NCI-H69 (cell line): ENCODE measurements at regions not wholly inside any gene's neighbourhood (a gene's known extent, or its start where the extent isn't known, plus 50 kb on each side); places are given as distances from the start of the nearest gene placed in this dataset.
A peak's percentile ranks its signal among the peaks of the same experiment; 100 is the strongest.
"Not testable (repeated sequence)": the region's sequence is repeated elsewhere in the genome, so short reads cannot be mapped to it uniquely, and the experiment has no call there.

Source experiments
- DNase-seq: peaks from one replicate; lab custom pipeline; 2025; lab: John Stamatoyannopoulos, UW

DNA sequence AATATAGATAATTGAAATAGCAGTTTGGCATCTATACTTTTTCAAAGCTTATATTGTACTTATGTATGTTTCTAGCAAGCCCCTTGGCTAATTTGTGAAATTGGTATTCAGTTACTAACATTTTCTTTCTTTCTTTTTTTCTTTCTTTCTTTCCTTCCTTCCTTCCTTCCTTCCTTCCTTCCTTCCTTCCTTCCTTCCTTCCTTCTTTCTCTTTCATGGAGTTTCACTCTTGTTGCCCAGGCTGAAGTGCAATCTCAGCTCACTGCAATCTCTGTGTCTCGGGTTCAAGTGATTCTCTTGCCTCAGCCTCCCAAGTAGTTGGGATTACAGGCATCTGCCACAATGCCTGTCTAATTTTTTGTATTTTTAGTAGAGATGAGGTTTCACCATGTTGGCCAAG, 215.4 kb downstream of the NNT start:
- DNase-seq: not testable (repeated sequence)

DNA sequence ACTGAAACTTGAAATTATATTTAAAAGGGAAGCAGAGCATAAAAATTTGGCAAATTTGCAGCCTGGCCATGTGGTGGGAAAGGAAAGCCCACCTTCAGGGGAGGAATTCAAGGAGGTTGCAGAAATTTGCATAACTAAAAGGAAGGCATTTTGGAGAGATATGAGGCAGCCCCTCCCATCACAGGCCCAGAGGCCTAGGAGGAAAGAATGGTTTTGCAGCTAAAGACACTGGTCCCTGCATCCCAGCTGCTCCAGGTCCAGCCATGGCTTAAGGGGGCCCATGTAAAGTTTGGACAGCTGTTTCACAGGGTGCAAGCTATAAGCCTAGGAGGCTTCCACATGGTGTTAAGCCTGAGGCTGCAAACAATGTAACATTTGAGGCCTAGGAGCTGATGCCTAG, 212.5 kb downstream of the NNT start:
- DNase-seq: no peak

DNA sequence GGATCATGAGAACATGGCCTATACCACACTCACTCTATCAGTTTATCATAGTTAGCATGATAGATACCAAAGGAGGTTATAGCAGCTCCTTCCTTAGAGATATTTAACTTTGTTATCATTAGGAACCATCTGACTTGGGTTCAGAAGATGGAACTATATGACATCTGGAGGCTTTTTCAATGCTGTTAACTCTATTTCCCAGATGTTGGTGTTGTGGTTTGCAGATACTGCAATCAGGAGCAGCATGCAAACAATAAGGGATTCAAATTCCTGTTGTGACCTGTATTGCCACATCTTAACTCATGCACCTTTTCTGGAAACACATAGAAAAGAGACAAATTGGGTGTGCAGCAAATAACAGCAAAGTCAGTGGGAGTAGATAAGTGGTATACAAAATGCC, 201.7 kb downstream of the NNT start:
- no peak for DNase-seq

DNA sequence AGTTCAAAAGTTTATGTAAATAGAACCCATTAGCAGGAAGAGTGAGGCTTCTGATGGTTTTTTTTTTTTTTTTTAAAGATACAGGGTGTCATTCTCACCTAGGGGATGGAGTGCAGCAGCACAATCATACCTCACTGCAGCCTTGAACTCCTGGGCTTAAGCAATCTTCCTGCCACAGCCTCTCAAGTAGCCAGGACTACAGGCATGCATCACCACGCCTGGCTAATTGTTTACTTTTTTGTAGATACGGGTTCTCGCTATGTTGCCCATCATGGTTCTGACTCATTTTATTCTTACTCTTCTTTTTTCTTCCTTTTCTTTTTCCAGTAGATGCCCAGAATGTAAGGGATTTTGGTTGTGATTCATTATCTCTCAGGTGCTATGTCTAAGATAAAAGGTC, 201.1 kb downstream of the NNT start:
- DNase-seq: no peak

DNA sequence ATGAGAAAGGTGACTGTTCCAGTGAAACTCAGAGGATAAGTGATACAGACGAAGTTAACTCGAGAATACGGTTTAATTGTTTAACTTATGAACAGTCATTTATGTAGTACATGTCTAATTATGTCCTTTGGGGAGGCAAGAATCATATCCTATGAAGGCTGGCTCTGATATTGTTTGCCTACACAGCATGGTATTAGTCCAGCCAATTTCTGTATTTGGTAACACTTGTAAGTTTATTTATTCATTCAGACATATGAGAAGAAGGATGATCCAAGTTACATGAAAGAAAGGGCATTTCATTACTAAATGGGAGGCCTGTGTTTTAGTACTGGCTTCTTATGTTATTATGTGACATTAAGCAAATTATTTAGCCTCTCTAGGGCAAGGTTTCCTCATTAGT, 199.7 kb downstream of the NNT start:
- peak; percentile 43 for DNase-seq

DNA sequence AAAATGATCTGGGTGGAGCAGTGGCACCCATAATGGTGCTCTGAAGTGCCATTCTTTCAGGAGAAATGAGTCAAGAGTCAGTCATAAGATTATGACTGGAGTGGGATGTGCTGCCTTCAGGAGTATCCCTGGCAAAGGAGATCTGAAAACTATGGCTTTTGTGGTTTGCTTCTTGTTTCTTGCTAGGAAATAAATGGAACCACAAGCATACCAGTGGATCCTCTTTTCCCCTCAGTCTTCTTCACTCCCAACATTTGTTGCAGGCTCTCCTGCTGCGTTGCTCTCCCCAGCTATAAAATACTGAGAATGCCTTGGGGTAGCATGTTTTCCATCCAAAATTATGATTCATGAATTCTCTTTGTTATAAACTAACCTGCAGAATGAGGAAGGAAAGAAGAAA, 199.1 kb downstream of the NNT start:
- no peak for DNase-seq

DNA sequence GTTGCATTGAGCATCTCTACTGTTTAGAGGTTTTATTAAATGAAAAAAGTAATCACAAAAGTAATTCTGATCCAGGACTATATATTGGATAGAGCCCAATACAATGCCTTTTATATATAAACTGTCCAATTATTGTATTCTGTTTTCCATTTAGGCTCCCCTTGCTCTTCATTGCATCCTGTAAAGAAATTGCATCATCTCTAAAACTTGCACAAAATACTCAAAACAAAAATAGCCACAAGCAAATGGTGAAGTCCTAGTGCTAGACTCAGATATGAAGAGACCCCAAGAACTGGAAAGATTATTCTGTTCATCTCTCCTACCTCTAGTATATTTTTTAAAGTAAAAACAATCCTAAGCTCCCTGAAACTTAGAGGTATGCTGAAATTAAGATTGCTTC, 195.8 kb downstream of the NNT start:
- DNase-seq: no peak

DNA sequence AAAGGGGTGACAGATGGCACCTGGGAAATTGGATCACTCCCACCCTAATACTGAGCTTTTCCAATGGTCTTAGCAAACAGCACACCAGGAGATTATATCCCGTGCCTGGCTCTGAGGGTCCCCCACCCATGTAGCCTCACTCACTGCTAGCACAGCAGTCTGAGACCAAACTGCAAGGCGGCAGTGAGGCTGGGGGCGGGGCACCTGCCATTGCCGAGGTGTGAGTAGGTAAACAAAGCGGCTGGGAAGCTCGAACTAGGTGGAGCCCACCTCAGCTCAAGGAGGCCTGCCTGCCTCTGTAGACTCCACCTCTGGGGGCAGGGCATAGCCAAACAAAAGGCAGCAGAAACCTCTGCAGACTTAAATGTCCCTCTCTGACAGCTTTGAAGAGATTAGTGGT, 188.9 kb downstream of the NNT start:
- DNase-seq: peak; percentile 3

DNA sequence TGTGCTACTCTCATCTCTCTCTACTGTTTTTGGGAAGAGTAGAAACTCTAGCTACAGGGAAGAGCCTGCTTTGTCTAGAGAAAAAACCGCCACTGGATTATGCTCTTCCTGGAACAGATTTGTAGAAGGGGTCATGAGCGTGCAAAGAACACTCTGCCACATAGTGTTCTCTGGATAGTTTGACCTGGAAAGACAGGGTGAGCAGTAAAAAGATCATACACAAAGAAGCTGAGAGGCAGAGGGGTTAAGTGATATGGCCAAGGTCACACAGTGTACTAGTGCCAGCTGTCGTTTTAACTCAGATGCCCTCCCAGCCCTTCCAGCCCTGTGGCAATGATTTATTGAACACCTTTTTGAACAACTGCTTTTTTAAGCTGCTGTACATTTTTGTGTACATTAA, 182.2 kb downstream of the NNT start:
- DNase-seq: no peak

DNA sequence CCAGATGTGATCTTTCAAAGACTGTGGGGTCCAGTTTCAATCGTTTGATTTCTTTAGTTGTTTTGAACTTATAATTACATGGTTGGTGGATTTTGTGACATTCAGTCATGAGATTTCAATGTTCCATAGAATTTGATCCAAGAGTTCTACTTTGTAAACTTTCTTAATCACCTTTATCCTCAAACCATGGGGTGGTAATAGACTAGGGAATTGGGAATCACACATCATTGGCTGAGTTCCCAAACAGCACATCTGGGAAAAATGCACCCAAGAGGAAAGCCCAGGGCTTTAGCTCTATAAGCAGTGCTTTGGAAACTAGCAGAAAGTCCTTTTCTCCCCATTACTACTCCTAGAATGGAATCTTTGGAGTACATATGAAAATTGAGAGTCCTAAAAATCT, 177.6 kb downstream of the NNT start:
- DNase-seq: no peak

DNA sequence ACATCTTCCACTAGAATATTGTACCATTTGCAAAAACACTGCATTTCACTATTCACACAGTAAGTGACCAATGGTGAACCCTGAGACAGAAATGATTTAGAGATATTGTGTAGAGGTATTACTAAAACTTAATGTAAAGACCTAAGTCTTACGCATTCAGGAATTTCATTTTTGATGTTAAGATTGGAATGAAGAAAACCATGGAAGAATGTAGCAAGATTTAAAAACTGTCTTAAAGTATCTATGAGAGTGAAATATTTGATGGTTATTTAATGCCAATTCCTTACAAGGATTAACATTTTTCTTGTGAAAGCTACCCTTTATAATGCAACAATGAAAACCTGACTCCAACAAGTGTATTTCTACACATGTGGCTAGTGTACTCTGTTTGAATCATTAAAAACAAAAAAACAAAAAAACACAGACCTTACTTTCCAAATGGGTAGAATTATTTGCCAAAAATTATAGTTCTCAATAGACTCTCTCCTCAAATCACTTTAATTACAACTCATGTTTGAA, 172.0 kb downstream of the NNT start:
- DNase-seq: no peak

DNA sequence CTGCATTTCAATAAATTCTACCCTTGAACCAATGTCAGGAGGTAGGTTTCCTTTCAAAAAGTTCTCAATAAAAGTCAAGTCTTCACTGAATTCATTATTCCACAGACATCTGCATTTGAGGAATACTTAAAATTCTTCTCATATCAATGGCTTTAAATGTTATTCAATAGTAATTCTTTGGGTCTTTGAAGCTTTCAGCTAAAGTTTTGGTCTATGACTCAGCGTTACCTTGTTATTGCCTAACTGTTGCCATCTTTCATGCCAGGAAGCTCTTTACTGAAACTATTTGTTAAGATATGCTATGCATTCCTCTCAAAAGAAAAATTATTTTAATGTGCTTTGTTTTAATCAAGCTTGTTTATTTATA, 170.5 kb downstream of the NNT start:
- DNase-seq: no peak

DNA sequence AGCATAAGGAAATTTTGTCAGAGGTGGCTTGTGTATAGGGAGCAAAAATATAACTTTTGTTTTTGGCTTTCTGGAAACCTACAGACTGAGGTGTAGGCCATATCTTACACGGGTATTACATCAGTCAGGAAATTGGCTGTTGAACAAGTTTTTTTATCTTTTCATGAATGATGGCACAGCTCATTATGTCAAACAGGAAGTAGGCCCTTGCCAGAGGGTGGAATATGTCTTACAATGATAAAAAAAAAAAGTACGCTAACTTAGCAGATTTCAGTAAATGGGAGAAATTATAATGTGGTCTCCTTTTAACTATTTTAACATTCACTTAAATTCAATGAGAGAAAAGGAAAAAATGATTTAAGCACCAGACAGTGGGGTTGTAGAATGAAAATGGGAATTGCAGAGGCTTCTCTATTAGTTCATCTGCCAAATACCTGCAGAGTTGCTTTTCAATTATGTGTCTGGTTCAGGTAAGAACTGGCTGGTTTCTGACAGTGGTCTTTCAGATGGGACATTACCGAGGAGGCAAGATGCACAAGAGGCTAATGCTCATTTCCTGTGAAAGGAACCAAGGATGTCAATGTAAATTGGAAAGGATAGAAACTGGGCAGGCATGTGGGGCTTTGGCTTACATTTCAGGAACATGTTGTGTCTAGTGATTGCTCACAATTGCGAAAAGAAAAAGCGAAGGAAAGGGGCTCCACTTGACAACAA, 169.9 kb downstream of the NNT start:
- peak; percentile 17 for DNase-seq

DNA sequence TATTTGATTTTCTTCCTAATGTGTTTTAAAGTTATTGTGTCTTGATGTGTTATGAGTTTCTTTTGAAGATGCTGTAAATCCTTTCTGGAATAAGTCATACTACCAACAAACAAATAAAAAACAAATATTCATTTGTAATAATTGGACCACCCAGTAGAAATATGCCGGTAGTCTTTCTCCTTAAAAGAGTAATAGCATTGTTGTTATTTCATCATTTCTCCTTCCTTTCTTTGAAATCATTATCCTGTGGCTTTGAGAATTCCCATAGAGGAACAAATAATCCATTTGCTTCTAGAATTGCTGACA, 169.4 kb downstream of the NNT start:
- DNase-seq: no peak

DNA sequence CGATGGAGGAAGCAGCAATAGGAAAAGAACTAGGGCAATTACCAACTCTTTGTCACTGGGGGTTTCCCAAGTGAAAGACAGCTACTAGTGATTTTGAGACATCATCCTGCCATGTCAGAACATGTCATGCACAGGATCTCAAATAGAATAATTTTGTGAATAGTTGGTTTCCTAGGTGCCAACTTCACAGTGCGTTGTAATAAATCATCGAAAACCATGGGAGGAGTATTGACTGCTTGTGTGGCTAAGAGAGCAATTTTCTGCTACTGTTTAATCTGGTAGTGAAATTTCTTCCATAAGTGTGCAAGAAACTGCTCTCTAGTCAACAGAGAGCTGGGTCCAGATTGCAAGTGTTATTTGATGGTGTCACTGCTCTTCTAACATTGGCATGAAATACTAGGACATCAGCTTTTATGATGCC, 168.6 kb downstream of the NNT start:
- DNase-seq: no peak

DNA sequence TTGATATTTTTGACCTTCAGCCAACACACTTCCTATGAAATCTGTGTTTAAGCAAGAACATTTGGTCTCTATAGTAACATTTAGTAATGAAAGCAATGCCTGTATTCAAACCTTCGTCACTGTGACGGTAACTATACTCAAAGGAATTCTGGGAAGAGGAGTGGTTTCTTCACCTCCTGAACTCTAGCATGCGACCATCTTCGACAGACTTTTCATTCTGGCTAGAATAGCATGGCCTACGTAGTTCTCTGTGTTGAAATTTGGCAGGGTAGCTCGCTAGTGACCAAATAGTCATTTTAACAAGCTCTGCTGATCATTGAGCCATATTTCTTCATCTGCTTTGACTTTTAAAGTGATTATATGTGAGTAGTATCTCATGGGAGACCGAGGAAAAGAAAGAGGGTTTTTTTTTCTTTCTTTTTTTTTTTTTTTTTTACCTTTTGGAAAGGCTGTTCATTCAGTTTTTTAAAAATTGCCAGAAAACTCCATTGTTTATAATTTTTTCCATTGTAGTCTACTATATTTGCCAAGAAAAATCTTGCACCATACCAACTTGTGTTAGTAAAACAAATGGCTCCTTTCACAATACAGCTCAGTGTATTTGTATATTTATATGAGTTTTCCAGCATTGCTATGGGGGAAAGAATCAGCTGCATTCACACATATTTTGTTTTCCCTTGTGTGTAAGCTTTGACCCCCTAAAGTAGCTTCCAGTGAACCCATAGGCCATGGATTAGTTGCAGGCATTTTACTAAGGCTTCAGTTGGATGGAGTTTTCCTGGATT, 166.8 kb downstream of the NNT start:
- DNase-seq: no peak
